ENCODE measurements at regions not wholly inside any gene's neighbourhood (a gene's known extent, or its start where the extent isn't known, plus 50 kb on each side); places are given as distances from the start of the nearest gene placed in this dataset.
"Not testable (repeated sequence)": the region's sequence is repeated elsewhere in the genome, so short reads cannot be mapped to it uniquely, and the experiment has no call there.

DNA sequence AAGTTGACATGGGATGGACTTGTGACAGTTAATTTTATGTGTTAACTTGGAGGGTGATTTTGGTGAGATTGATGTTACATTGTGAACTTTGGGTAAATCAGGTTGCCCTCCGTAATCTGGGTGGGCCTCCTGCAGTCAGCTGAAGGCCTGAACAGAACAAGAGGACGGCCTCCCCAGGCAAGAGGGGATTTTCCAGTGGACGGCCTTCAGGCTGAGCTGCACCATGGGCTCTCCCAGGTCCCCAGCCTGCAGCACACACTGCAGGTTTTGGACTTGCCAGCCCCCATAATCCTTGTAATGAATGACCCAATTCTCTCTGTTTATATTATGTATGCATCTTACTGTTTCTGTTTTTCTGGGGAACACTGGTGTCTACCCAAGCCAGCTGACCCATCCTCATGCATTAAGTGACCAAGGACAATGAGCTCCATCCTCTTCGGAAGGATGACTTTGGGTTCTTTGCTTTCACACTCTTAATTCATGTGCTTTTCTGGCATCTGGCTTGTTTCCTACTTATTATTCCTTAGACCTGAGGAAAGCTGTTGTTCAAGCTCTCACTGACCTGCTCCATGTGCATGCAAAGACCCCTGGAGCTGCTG lies 64.2 kb downstream of the DACT2 start:
- no peaks in the 10 kb centered on the region for H3K9me3 Mint-ChIP-seq (ENCODE audit: low read depth)
- no peak overlapping the region for H3K27ac Mint-ChIP-seq
- no peaks in the 10 kb centered on the region for H3K4me1 Mint-ChIP-seq (ENCODE audit: low read depth)
- H3K4me3 Mint-ChIP-seq: no peak overlapping the region
- H3K27me3 Mint-ChIP-seq: no peaks in the 10 kb centered on the region
- no peaks in the 10 kb centered on the region for H3K36me3 Mint-ChIP-seq

DNA sequence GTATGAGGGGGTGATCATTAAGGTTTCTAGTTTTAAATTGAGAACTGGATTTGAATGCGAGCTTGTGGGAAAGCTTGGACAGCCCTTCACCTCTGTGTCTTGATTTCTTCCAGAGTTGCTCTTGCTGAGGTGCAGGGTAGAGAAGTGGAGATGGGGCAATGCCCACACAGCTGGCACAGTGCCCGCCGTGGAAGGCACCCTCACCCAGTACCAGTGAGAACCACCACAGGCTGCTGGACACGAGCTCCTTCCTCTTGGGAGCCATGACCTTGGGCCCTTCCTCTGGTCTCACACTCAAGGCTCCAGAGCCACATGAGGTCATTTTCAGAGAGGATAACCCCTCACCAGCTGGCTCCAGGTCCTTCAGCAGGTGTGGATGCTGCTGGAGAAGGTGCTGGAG lies 67.3 kb downstream of the DACT2 start:
- Mint-ChIP-seq H3K27ac (no peak overlapping the region), H3K9me3 (ENCODE audit: low read depth) (no peaks in the 10 kb centered on the region), H3K36me3 (no peaks in the 10 kb centered on the region), H3K4me1 (ENCODE audit: low read depth) (no peaks in the 10 kb centered on the region), H3K27me3 (no peaks in the 10 kb centered on the region), H3K4me3 (no peak overlapping the region)

DNA sequence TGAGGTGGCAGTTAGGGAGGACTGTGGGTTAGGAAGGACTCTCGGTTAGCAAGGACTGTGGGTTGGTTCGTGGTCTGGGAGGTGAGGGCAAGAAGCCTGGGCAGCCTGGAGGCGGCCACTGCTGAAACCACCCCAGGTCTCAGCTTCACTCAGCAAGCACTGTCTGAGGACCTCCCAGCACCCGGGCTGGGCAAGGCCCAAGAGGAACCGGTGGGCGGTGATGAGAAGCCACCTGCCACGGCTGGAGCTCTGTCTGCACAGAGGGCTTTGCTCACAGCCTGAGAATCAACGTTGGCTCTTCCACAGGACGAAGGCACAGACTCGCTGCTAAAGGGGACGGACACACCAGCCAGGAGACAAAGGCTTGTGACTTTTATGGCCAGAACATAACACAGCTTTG lies 69.3 kb downstream of the DACT2 start:
- no peak overlapping the region for H3K4me3 Mint-ChIP-seq
- no peaks in the 10 kb centered on the region for H3K4me1 Mint-ChIP-seq (ENCODE audit: low read depth)
- no peaks in the 10 kb centered on the region for H3K27me3 Mint-ChIP-seq
- no peaks in the 10 kb centered on the region for H3K36me3 Mint-ChIP-seq
- H3K9me3 Mint-ChIP-seq (ENCODE audit: low read depth): no peaks in the 10 kb centered on the region
- H3K27ac Mint-ChIP-seq: no peak overlapping the region

DNA sequence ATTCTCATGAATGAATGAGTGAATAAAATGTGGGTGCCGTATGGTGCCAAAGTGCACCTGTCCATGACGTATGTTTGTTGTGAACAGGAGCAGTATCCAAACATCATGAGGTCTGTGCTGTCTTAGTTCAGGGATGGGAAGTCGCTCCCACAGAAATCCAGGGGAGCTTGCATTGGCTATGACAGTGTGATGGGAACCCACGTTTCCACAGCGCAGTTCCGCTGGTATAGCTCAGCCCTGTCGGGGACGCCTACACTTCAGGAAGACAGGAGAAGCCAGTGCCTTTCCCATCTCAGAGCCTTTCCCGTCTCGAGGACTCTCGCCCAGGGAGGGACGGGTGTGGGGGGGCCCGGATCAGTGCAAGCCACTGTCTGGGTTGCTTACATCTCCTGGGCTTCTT lies 69.8 kb downstream of the DACT2 start:
- Mint-ChIP-seq H3K27ac (no peak overlapping the region), H3K4me3 (no peak overlapping the region), H3K36me3 (no peaks in the 10 kb centered on the region), H3K27me3 (no peaks in the 10 kb centered on the region), H3K4me1 (ENCODE audit: low read depth) (no peaks in the 10 kb centered on the region), H3K9me3 (ENCODE audit: low read depth) (no peaks in the 10 kb centered on the region)

DNA sequence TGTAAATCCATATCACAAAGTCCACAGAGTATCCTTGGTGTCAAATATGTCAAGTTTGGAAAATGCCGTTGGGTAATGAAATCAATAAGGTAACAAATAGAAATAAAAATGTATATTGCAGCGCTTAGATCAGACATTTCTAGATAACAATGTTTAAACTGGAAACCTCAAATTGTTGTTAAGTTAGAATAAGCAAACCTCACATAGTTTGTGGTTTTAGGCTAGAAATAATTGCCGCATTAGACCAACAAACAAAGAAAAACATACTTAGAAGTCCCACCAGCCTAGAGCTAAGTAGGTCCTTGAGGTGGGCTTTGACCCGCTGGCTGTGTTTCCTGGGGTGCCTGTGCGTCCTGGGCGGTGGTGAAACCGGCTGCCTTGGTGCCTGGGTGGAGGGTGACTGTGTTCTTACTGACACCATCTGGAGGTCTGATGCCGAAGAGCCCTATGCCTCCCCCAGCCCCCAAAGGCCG lies 71.4 kb downstream of the DACT2 start:
- no peak overlapping the region for H3K27ac Mint-ChIP-seq
- H3K4me1 Mint-ChIP-seq (ENCODE audit: low read depth): no peaks in the 10 kb centered on the region
- no peaks in the 10 kb centered on the region for H3K9me3 Mint-ChIP-seq (ENCODE audit: low read depth)
- H3K27me3 Mint-ChIP-seq: no peaks in the 10 kb centered on the region
- H3K36me3 Mint-ChIP-seq: no peaks in the 10 kb centered on the region
- no peak overlapping the region for H3K4me3 Mint-ChIP-seq

DNA sequence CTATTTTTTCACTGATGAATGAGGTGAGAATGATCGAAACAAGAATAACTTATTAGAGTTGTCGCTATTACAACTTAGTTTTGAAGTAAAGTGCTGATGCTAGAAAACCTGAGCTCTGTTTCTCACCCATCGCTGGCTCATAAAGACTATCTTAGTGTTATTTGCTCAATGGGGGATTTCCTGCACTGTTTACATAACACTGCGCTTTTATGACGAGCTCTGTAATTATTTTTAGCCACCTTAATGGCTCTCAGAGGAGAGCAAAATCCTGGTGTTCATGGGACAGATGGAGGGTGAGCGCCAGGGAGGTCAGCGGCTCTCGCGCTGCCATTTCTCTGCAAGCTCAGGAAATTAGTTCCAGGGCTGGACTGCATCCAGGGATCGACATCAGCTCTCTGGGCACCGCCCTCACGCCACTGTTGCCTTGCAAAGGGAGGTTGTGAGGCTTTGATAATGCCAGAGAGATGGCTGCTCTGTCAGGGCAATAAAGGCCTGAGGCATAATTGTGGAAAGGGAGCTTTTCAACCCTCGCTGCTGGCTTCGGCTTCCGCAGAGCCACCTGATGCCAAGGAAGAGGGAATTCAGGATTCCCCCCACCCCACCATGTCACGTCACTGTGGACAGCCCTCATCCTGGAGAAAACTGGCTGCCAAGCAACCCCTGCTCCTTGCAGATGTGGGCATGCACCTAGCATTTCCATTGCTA lies 72.0 kb downstream of the DACT2 start:
- no peaks in the 10 kb centered on the region for H3K27me3 Mint-ChIP-seq
- no peak overlapping the region for H3K4me3 Mint-ChIP-seq
- H3K4me1 Mint-ChIP-seq (ENCODE audit: low read depth): no peaks in the 10 kb centered on the region
- H3K27ac Mint-ChIP-seq: no peak overlapping the region
- no peaks in the 10 kb centered on the region for H3K36me3 Mint-ChIP-seq
- H3K9me3 Mint-ChIP-seq (ENCODE audit: low read depth): no peaks in the 10 kb centered on the region

DNA sequence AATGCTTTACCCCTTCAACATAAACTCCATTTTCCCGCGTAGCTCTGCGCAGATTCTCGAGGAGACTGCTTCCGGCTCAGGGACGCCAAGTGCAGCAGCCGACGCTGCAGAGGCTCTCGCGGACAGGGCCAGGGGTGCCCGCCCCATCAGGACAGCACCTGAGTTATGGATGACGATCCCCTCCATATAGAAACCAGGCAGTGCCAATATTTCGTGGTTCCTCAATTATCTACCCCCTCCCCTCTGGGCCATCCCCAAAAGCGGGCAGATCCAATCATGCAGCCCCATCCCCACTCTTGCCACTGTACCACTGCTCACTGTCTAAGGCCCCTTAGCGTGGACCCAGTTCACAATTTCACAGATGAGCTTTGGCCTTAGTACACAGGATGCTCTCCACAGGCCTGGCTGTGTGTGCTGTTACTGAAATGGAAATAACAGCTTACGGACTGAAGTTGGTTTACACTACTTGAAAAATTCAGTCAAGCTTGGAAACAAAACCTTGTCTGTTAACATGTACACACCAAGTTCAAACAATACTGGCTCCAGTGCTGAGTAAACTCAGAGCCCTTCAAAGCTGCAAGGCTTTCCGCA lies 74.5 kb downstream of the DACT2 start:
- no peak overlapping the region for H3K4me3 Mint-ChIP-seq
- no peak overlapping the region for H3K27ac Mint-ChIP-seq
- no peaks in the 10 kb centered on the region for H3K9me3 Mint-ChIP-seq (ENCODE audit: low read depth)
- H3K36me3 Mint-ChIP-seq: no peaks in the 10 kb centered on the region
- H3K27me3 Mint-ChIP-seq: no peaks in the 10 kb centered on the region
- H3K4me1 Mint-ChIP-seq (ENCODE audit: low read depth): no peaks in the 10 kb centered on the region

DNA sequence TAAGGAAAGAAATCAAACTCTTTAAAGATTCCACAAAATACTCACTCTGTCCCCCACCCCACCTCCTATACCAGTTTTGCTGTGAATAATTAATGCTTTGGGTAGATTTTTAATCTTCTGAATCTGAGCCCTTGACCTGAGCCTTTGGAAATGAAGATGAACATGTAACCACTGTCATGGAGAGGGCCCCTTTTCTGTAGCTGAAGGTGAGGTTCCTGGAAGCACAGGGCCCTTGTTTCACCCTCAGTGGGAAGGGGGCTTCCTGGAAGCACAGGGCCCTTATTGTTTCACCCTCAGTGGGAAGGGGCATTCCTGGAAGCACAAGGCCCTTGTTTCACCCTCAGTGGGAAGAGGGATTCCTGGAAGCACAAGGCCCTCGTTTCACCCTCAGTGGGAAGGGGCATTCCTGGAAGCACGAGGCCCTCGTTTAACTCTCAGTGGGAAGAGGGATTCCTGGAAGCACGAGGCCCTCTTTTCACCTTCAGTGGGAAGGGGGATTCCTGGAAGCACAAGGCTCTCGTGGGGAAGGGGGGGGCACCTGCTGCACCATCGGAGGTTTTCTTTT lies 75.7 kb downstream of the DACT2 start:
- no peak overlapping the region for H3K27ac Mint-ChIP-seq
- H3K4me1 Mint-ChIP-seq (ENCODE audit: low read depth): no peaks in the 10 kb centered on the region
- no peak overlapping the region for H3K4me3 Mint-ChIP-seq
- H3K27me3 Mint-ChIP-seq: no peaks in the 10 kb centered on the region
- no peaks in the 10 kb centered on the region for H3K36me3 Mint-ChIP-seq
- H3K9me3 Mint-ChIP-seq (ENCODE audit: low read depth): no peaks in the 10 kb centered on the region

DNA sequence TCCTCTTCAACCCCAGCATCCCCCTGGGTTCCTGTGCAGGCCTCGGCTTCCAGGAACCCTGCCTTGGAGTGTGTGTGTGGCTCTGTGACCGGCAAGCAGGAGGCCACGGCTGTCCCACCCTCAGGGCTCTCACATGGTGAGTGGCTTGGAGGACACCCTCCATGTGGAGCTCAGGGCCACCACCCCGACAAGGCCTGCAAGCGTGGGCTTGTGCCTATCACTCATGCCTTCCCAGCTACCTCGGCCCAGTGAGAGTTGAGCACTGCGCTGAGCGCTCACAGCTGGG lies 76.7 kb downstream of the DACT2 start:
- no peak overlapping the region for H3K4me3 Mint-ChIP-seq
- H3K27me3 Mint-ChIP-seq: no peaks in the 10 kb centered on the region
- no peaks in the 10 kb centered on the region for H3K4me1 Mint-ChIP-seq (ENCODE audit: low read depth)
- H3K9me3 Mint-ChIP-seq (ENCODE audit: low read depth): no peaks in the 10 kb centered on the region
- H3K36me3 Mint-ChIP-seq: no peaks in the 10 kb centered on the region
- H3K27ac Mint-ChIP-seq: no peak overlapping the region

DNA sequence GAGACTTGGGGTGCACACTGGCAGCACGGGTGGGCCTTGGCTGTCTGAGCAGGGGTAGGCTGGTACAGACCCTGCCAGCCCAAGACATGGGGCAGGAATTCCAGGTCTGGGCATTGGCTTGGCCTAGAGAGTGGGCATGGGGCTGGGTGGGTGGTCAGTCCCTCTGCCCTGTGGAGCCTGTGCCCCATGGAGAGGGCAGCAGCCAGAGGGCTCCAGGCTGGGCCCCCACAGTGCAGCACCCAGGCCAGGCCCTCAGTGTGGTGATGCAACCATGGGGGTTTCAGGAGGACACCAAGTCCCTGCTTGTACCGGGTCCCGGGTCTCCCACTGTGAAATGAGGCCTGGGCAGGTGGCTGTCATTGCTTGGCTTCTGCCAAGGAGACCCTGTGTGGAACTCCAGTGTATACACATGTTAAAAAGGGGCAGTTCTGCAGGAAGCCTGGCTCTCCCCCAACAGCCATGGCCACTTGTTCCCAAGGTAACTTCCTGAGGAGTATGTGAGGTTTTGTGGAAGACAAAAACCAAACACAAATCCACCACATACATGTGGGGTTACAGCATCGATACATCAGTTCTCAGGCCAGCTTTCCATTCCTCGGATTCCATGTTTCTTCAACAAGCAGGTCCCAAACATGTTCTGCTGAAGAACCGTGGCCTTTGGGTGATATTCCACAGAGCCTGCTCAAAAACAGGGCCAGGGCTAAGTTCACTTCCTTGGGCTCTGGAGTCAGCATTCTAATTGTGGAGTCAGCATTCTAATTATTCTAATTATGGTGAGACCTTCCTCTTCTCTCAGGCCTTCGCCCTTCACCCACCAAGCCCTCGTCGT lies 77.3 kb downstream of the DACT2 start:
- Mint-ChIP-seq H3K27ac (no peak overlapping the region), H3K4me1 (ENCODE audit: low read depth) (no peaks in the 10 kb centered on the region), H3K27me3 (no peaks in the 10 kb centered on the region), H3K9me3 (ENCODE audit: low read depth) (no peaks in the 10 kb centered on the region), H3K4me3 (no peak overlapping the region), H3K36me3 (no peaks in the 10 kb centered on the region)

DNA sequence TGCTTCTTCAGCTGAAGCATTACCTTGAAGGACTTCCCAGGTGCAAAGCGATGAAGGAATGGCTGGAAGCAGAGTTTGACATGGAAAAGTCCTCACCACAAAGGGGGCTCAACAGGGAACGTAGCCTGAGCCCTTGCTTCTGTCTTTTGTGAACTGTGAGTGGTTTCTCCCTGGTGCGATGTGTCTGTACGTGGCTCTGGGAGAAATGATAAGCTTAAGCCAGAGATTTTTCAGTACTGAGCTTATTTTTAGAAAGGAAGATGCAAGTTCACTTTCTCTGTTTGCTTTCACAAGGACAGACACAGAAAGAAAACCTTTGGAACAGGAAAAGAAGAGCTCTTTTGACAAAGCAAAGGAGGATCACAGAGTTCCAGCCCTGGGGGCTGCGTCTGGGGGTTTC lies 79.4 kb downstream of the DACT2 start:
- Mint-ChIP-seq H3K4me3 (no peak overlapping the region), H3K36me3 (no peaks in the 10 kb centered on the region), H3K9me3 (ENCODE audit: low read depth) (no peaks in the 10 kb centered on the region), H3K27me3 (no peaks in the 10 kb centered on the region), H3K27ac (no peak overlapping the region), H3K4me1 (ENCODE audit: low read depth) (no peaks in the 10 kb centered on the region)

DNA sequence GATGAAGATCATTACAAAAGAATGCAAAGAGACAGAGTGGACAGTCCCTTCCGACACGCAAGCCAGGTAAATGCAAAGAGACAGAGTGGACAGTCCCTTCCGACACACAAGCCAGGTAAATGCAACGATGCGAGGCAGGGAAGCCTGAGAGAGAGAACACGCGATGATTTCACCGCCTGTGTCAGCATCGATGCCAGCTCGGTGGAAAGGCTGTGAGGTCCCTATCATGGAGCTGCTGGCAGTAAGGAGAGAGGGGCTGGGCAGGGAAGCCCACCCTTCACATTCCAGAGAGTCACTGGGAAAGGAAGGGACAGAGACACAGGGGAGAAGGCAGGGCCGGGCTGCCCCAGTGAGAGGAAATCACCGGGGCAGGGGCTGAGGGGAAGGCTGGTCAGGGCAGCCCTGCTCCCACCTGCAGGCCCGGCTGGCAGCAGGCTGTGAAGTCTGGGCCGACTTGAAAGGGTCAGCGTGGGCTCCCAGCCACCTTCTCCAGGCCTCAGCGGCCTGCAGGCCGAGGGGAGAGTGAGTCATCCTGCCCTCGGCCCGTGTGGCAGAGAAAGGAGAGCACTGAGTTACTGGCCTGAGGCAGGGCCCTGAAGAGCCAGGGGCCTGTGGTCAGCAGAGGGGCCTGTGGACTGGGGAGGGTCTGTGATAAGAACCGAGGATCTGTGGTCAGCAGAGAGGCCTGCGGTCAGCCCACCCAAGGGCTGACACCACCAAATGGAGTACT lies 80.4 kb downstream of the DACT2 start:
- Mint-ChIP-seq H3K4me1 (ENCODE audit: low read depth) (no peaks in the 10 kb centered on the region), H3K4me3 (no peak overlapping the region), H3K27ac (no peak overlapping the region), H3K27me3 (no peaks in the 10 kb centered on the region), H3K36me3 (no peaks in the 10 kb centered on the region), H3K9me3 (ENCODE audit: low read depth) (no peaks in the 10 kb centered on the region)

DNA sequence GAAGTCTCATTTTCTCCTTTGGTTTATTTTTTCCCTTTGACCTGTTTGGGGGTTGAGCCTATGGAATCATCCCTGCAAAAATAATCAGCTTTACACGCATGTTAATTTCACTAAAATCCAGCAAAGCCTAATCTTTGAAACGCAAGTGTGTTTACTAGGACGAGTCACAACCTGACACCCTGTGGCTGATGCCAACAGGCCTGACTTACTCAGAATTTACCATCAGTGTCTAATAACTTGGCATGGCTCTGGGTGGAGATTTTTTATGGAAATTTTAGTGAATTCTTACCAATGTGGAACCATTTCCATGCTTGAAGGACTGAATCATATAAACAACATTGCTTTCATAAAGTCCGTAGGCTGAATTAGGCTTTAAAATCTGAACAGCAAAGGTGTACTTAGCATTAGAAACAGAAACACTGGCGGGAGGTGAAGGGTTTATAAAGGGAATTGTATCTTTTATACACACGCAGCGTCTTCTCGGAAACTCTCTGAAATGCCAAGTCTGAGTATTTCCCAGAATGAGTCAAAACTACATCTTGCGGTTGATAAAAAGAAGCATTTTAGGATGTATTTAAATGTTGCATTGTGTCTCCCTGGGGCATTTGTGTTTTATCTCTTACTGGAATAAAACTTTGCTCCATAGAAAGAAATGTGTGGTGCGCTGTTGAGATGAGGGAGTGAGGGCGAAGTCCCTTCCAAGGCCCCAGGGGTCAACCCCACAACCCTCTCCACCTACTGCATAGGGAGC lies 81.2 kb downstream of the DACT2 start:
- no peak overlapping the region for H3K4me3 Mint-ChIP-seq
- no peaks in the 10 kb centered on the region for H3K9me3 Mint-ChIP-seq (ENCODE audit: low read depth)
- no peaks in the 10 kb centered on the region for H3K36me3 Mint-ChIP-seq
- H3K4me1 Mint-ChIP-seq (ENCODE audit: low read depth): no peaks in the 10 kb centered on the region
- no peak overlapping the region for H3K27ac Mint-ChIP-seq
- H3K27me3 Mint-ChIP-seq: no peaks in the 10 kb centered on the region

DNA sequence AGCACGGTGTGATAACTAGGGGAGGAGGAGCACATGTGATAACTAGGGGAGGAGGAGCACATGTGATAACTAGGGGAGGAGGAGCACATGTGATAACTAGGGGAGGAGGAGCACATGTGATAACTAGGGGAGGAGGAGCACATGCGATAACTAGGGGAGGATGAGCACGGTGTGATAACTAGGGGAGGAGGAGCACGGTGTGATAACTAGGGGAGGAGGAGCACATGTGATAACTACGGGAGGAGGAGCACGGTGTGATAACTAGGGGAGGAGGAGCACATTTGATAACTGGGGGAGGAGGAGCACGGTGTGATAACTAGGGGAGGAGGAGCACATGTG lies 85.7 kb downstream of the DACT2 start:
- H3K4me3 Mint-ChIP-seq; H3K9me3 Mint-ChIP-seq (ENCODE audit: low read depth); H3K27ac Mint-ChIP-seq: not testable (repeated sequence)

More for the DNA sequence above, 85.7 kb downstream of the DACT2 start:
- not testable (repeated sequence) for H3K4me1 Mint-ChIP-seq (ENCODE audit: low read depth); H3K27me3 Mint-ChIP-seq; H3K36me3 Mint-ChIP-seq
